GM12878 (cell line): ENCODE measurements at regions not wholly inside any gene's neighbourhood (a gene's known extent, or its start where the extent isn't known, plus 50 kb on each side); places are given as distances from the start of the nearest gene placed in this dataset.

Source experiments
- ATAC-seq: fragments of 200-7000 bp; cut with Tn5 transposase; 3 replicates; pipeline ENCODE4 v1.9.1; 2020; ENCODE audit warnings: mild to moderate bottlenecking, moderate library complexity
- BruUV-seq: library from RNA; stranded (reverse); fragments of 400-500 nt; replicated peaks from 2 replicates; lab custom pipeline; 2021; lab: Mats Ljungman, UMichigan
- CTCF ChIA-PET: fragments of 300-600 bp; sonication (Branson Sonifier 250); formaldehyde crosslinking; extraction: SDS; loops from one replicate; lab custom pipeline; 2021; ENCODE audit warnings: inconsistent platforms; lab: Yijun Ruan, JAX
- POLR2A ChIA-PET: fragments of 350-600 bp; formaldehyde crosslinking; extraction: SDS; loops from one replicate; lab custom pipeline; 2021; ENCODE audit warnings: inconsistent platforms; lab: Charles Lee
- RAD21 ChIA-PET: fragments of 300-600 bp; sonication (Branson Sonifier 250); formaldehyde crosslinking; loops from one replicate; lab custom pipeline; 2023; ENCODE audit warnings: antibody characterized with exemption; ENCODE audit not compliant: unreplicated experiment; lab: Charles Lee
- SMC1A ChIA-PET: fragments of 300-600 bp; sonication (Branson Sonifier 250); formaldehyde crosslinking; loops from one replicate; lab custom pipeline; 2023; ENCODE audit not compliant: unreplicated experiment, uncharacterized antibody; lab: Charles Lee
- DNase-seq: peaks from one replicate; pipeline ENCODE4 v3.0.0-alpha.2; 2011; ENCODE audit warnings: low read depth, low spot score
- FAIRE-seq: peaks from 3 replicates; lab custom pipeline; 2011; peaks lifted over from hg19 to GRCh38; lab: Jason Lieb, UNC
- H2AFZ ChIP-seq: 2 replicates; pipeline ENCODE4 v1.6.0; 2011; ENCODE audit warnings: low read depth, low read length, control low read depth; ENCODE audit not compliant: control insufficient read depth
- H3K27ac ChIP-seq: 2 replicates; pipeline ENCODE4 v1.5.1; 2011; ENCODE audit warnings: control low read depth; ENCODE audit not compliant: control insufficient read depth, insufficient read depth
- H3K27me3 ChIP-seq, 2 experiments: replicated peaks in 1 of 2; 2 replicates each; pipeline versions ENCODE4 v1.6.0 to v1.6.1; 2011; ENCODE audit warnings: low read length in 1 of 2; ENCODE audit not compliant: control insufficient read depth in 2 of 2, insufficient read depth in 2 of 2
- H3K36me3 ChIP-seq, 2 experiments: 2 replicates each; pipeline ENCODE4 v1.5.1; 2011; ENCODE audit warnings: low read length in 1 of 2; ENCODE audit not compliant: control insufficient read depth in 2 of 2, insufficient read depth in 2 of 2
- H3K4me1 ChIP-seq: 2 replicates; pipeline ENCODE4 v1.6.1; 2011; ENCODE audit warnings: mild to moderate bottlenecking, low read length, moderate library complexity, mixed read lengths; ENCODE audit not compliant: control insufficient read depth, insufficient read depth
- H3K4me2 ChIP-seq: 2 replicates; pipeline ENCODE4 v1.6.0; 2011; ENCODE audit warnings: control low read depth; ENCODE audit not compliant: control insufficient read depth, insufficient read depth
- H3K4me3 ChIP-seq: fragments of 200-600 bp; sonication (generic); 2 replicates; pipeline ENCODE4 v1.5.1; 2016
- H3K79me2 ChIP-seq: 2 replicates; pipeline ENCODE4 v1.6.0; 2011; ENCODE audit warnings: low read length; ENCODE audit not compliant: control insufficient read depth, insufficient read depth
- H3K9ac ChIP-seq: 2 replicates; pipeline ENCODE4 v1.8.0; 2011; ENCODE audit warnings: low read length, control low read depth, mixed read lengths; ENCODE audit not compliant: control insufficient read depth, insufficient read depth
- H3K9me3 ChIP-seq: replicated peaks from 3 replicates; pipeline ENCODE4 v1.5.1; 2011; ENCODE audit warnings: mild to moderate bottlenecking, low read length; ENCODE audit not compliant: control insufficient read depth, insufficient read depth
- H4K20me1 ChIP-seq: 2 replicates; pipeline ENCODE4 v1.6.0; 2011; ENCODE audit not compliant: control insufficient read depth, insufficient read depth
- PML ChIP-seq: IDR thresholded peaks from 2 replicates; pipeline ENCODE4 v1.6.1; 2012; ENCODE audit warnings: low read length, inconsistent platforms
- REST ChIP-seq: IDR thresholded peaks from 2 replicates; pipeline ENCODE4 v1.6.1; 2012; ENCODE audit warnings: mild to moderate bottlenecking, low read depth, low read length
- SUPT20H ChIP-seq: IDR thresholded peaks from 2 replicates; pipeline ENCODE4 v1.6.1; 2011; ENCODE audit warnings: low read depth, mild to moderate bottlenecking, low read length, moderate library complexity, borderline replicate concordance; ENCODE audit not compliant: control insufficient read depth
- WGBS: methylation state at CpG from one replicate; pipeline ENCODE4 v1.1.6; 2016; ENCODE audit warnings: low lambda C conversion rate; ENCODE audit not compliant: insufficient replicate concordance, insufficient coverage; ENCODE audit errors: missing lambda C conversion rate; 5-methylcytosine and 5-hydroxymethylcytosine counted together
- in situ Hi-C: fragments of 300-500 bp; cut with MboI; formaldehyde crosslinking; loops from 9 replicates; pipeline ENCODE4 v1.14.3; 2018; ENCODE audit warnings: mixed read lengths
- intact Hi-C: fragments of 100-400 bp; cut with micrococcal nuclease; formaldehyde crosslinking; loops from one replicate; pipeline ENCODE4 v1.14.2; 2022; ENCODE audit not compliant: unreplicated experiment
- TF ChIP-seq, protein P1 (sequence below): fragments of 450-650 bp; IDR thresholded peaks from 2 replicates; pipeline ENCODE4 v1.6.1; 2014; ENCODE audit warnings: mild to moderate bottlenecking

GRCh38 chr3:117314441-117315150 is 605.0 kb downstream of the TUSC7 start (continued):
- TF ChIP-seq, protein P1, sequence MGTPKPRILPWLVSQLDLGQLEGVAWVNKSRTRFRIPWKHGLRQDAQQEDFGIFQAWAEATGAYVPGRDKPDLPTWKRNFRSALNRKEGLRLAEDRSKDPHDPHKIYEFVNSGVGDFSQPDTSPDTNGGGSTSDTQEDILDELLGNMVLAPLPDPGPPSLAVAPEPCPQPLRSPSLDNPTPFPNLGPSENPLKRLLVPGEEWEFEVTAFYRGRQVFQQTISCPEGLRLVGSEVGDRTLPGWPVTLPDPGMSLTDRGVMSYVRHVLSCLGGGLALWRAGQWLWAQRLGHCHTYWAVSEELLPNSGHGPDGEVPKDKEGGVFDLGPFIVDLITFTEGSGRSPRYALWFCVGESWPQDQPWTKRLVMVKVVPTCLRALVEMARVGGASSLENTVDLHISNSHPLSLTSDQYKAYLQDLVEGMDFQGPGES, result no peak
- TF ChIP-seq SUPT20H, result no peak

- Histone ChIP-seq H3K27me3 (no peaks in the 10 kb centered on the region), H3K27ac (no peak overlapping the region), H3K36me3 (no peaks in the 10 kb centered on the region), H2AFZ (no peak overlapping the region), H3K79me2 (no peaks in the 10 kb centered on the region), H3K4me2 (no peak overlapping the region), H3K4me1 (no peaks in the 10 kb centered on the region), H3K9me3 (no peaks in the 10 kb centered on the region), H3K9ac (no peak overlapping the region)
- SMC1A ChIA-PET, result interaction anchor here (1.0 kb wide), 1 partner anchor 20 kb away, joined by 3 read pairs; no protein-coding TSS in a partner anchor
- ATAC-seq (no peak; the same call in 2 of the 3 replicates), DNase-seq (no peak), FAIRE-seq (no peak)
- CTCF ChIA-PET, result no interaction called here
- BruUV-seq, result no TSS peak
- 0% methylated on average over 1 of the region's 1 CpG for WGBS
- in situ Hi-C loops, result no loop called here
- POLR2A ChIA-PET, result no interaction called here
- RAD21 ChIA-PET, result no interaction called here
- TF ChIP-seq REST, result peak; percentile 82
- TF ChIP-seq PML, result no peak
- TF ChIP-seq, all 136 proteins: peak for 1
- intact Hi-C loops, result no loop called here
- H3K4me3 ChIP-seq, result no peak overlapping the region
- H4K20me1 ChIP-seq, result no peaks in the 10 kb centered on the region
Measured at GRCh38 chr3:117322866-117323265, 613.3 kb downstream of the TUSC7 start.
